ENCODE measurements at regions not wholly inside any gene's neighbourhood (a gene's known extent, or its start where the extent isn't known, plus 50 kb on each side); places are given as distances from the start of the nearest gene placed in this dataset.
A peak's percentile ranks its signal among the peaks of the same experiment; 100 is the strongest.

- no peak overlapping the region for H3K4me3 ChIP-seq (ENCODE audit: low read depth, low read length)
- TF ChIP-seq CTCF (IDR thresholded peaks at IDR 0.05; ENCODE audit: insufficient read depth, low read depth, low read length) = no peak
- DNase-seq (ENCODE audit: low read depth) = no peak
Measured at GRCh38 chr11:116694349-116694725, 78.5 kb downstream of the BUD13 start.

GRCh38 chr11:116693593-116694348 is 79.0 kb downstream of the BUD13 start:
- DNase-seq (ENCODE audit: low read depth) = no peak
- TF ChIP-seq CTCF (IDR thresholded peaks at IDR 0.05; ENCODE audit: insufficient read depth, low read depth, low read length) = no peak
- no peak overlapping the region for H3K4me3 ChIP-seq (ENCODE audit: low read depth, low read length)

DNA sequence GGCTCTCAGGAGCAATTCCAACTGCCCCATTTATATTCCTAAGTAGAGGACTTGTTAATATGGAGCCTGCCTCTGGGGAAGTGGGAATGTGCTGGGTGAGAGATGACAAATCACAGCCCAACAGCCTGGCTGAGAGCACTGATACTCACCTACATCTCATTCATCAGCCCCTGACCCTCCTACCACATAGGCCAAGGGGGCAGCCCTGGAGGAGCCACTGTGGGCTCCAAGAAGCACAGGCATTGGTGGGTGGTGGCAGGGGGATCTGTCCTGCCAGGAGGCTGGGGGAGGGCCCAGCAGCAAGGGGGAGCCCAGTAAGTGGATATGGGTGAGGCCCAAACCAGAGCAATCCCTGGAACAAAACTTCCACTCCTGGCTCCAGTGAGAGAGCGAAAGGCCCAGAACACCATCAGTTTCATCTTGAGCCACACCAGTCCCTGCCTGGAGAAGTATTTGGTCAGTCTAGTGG is 79.7 kb downstream of the BUD13 start:
- DNase-seq (ENCODE audit: low read depth) = no peak
- no peak for TF ChIP-seq CTCF (IDR thresholded peaks at IDR 0.05; ENCODE audit: insufficient read depth, low read depth, low read length)
- H3K4me3 ChIP-seq (ENCODE audit: low read depth, low read length) = no peak overlapping the region

DNA sequence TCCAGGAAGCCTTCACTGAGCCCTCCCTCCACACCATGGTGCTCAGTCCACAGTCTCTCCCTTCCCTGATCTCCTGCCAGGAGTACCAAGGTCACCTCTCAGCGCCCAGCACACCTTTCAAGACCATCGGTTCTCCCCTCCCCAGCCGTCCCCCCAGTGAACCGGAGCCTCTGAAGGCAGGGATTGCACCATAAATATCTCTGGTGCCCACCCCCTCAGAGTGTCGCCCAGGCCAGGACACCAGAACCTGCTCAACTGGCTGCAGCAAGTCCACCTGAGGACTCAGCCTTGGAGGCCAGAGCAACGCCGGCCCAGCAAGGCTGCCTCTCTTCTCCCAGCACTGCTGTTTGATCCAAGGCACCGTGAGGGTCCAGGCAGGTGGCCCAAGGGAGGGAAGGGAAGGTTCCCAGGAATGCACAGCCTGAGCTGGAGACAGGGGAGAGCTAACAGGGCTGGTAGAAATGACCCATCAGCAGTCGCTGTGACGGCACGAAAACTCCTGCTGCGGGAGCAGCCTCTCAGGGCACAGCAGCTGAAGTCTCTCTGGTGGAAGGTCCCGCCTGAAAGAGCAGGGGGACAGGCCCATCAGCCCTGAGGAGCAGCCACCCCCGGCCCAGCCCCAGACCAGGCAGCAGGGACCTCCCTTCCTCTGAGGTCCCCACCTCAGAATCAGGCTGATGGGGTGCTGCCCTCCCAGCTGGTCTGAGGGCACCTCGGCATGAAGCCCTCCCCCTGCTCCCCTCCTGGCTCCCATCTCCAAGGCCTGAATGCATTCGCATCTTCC is 80.3 kb downstream of the BUD13 start:
- TF ChIP-seq CTCF (IDR thresholded peaks at IDR 0.05; ENCODE audit: insufficient read depth, low read depth, low read length) = no peak
- no peak overlapping the region for H3K4me3 ChIP-seq (ENCODE audit: low read depth, low read length)
- DNase-seq (ENCODE audit: low read depth) = no peak

DNA sequence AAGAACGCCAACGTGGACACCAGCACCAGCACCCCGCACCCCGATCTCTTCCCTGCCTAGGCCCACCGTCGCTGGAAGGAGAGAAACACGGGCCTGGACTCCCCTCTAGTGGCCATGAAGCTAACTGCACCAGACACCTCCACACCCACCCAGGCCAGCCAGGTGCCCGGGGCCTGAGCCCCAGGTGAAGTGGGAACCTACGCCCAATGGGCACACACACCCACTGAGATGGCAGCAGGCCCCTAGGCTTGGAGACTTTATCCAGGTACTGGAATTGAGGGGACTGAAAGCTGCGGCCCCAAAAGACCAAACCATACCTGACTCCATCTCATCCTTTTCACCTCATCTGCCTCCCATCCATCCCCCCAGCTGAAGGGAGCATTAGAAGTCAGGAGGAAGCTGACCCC is 81.0 kb downstream of the BUD13 start:
- H3K4me3 ChIP-seq (ENCODE audit: low read depth, low read length) = no peak overlapping the region
- TF ChIP-seq CTCF (IDR thresholded peaks at IDR 0.05; ENCODE audit: insufficient read depth, low read depth, low read length) = peak; percentile 91
- peak; percentile 26 for DNase-seq (ENCODE audit: low read depth)

DNA sequence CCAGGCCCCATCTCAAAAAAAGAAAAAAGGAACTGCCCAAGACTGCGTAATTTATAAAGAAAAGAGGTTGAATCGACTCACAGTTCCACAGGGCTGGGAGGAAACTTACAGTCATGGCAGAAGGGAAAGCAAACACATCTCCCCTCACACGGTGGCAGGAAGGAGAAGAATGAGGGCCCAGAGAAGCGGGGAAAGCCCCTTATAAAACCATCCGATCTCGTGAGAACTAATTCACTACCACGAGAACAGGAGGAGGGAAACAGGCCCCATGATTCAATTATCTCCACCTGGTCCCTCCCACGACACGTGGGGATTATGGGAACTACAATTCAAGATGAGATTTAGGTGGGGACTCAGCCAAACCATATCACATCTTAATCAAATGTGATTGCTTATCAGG is 82.2 kb downstream of the BUD13 start:
- no peak for DNase-seq (ENCODE audit: low read depth)
- no peak overlapping the region for H3K4me3 ChIP-seq (ENCODE audit: low read depth, low read length)
- no peak for TF ChIP-seq CTCF (IDR thresholded peaks at IDR 0.05; ENCODE audit: insufficient read depth, low read depth, low read length)
